ENCODE measurements at regions not wholly inside any gene's neighbourhood (a gene's known extent, or its start where the extent isn't known, plus 50 kb on each side); places are given as distances from the start of the nearest gene placed in this dataset.

DNA sequence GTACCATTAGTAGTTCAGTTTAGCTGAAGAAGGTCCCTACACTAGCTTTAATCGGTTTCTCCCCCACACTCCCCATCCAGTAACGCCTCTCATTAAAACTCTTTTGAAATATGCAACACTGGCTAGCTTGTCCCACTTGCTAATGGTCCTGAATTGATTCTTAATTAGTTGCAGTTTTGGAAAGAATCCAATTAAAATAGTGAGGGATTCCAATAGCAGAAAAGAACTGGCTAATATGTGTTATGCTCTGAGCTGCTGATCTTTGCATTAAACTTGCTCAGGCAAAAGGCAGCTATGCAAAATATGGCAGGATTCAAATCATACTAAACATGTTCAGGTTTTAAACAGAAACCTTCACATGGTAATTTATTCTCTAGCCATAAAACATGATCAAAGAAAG is 252.5 kb upstream of the HNRNPA3 start:
- TF ChIP-seq AKAP8 (CRISPR knock-in tag; IDR thresholded peaks at IDR 0.05): no peak
- no peak for TF ChIP-seq BHLHE40 (IDR thresholded peaks at IDR 0.05; ENCODE audit: low read length)
- no peak for TF ChIP-seq SMAD3 (CRISPR knock-in tag; IDR thresholded peaks at IDR 0.05)

All from HepG2 (cell line).